Germinal center (tissue), 1 donor: ENCODE measurements at regions not wholly inside any gene's neighbourhood (a gene's known extent, or its start where the extent isn't known, plus 50 kb on each side); places are given as distances from the start of the nearest gene placed in this dataset.
"Not testable (repeated sequence)": the region's sequence is repeated elsewhere in the genome, so short reads cannot be mapped to it uniquely, and the experiment has no call there.

ENCODE experiments used
- DNase-seq: peaks from one replicate; pipeline ENCODE4 v3.0.0; 2012; ENCODE audit warnings: mixed read lengths, low spot score

- no peak for DNase-seq
Observed at GRCh38 chr4:137739391-137739790, 207.1 kb upstream of the PCDH18 start.

- no peak for DNase-seq
Observed at GRCh38 chr4:137738375-137738990, 206.2 kb upstream of the PCDH18 start.

GRCh38 chr4:137735561-137736104 lies 203.3 kb upstream of the PCDH18 start:
- DNase-seq, result no peak

- not testable (repeated sequence) for DNase-seq
Observed at GRCh38 chr4:137733174-137734141, 201.2 kb upstream of the PCDH18 start.

- DNase-seq, result no peak
Observed at GRCh38 chr4:137722910-137723309, 190.6 kb upstream of the PCDH18 start.

GRCh38 chr4:137711502-137711901 lies 179.2 kb upstream of the PCDH18 start:
- no peak for DNase-seq

- no peak for DNase-seq
Observed at GRCh38 chr4:137707626-137708025, 175.3 kb upstream of the PCDH18 start.

GRCh38 chr4:137707102-137707620 lies 174.9 kb upstream of the PCDH18 start:
- no peak for DNase-seq

- DNase-seq, result no peak
Observed at GRCh38 chr4:137705171-137705783, 173.0 kb upstream of the PCDH18 start.

GRCh38 chr4:137703195-137703594 lies 170.9 kb upstream of the PCDH18 start:
- no peak for DNase-seq

GRCh38 chr4:137702512-137702911 lies 170.2 kb upstream of the PCDH18 start:
- DNase-seq, result no peak

GRCh38 chr4:137701401-137701800 lies 169.1 kb upstream of the PCDH18 start:
- no peak for DNase-seq

GRCh38 chr4:137700751-137701150 lies 168.5 kb upstream of the PCDH18 start:
- DNase-seq, result no peak

- DNase-seq, result no peak
Observed at GRCh38 chr4:137700072-137700471, 167.8 kb upstream of the PCDH18 start.

- DNase-seq, result no peak
Observed at GRCh38 chr4:137694138-137694537, 161.8 kb upstream of the PCDH18 start.

GRCh38 chr4:137693641-137694040 lies 161.3 kb upstream of the PCDH18 start:
- no peak for DNase-seq

- DNase-seq, result no peak
Observed at GRCh38 chr4:137692205-137692604, 159.9 kb upstream of the PCDH18 start.

- DNase-seq, result no peak
Observed at GRCh38 chr4:137688651-137689050, 156.4 kb upstream of the PCDH18 start.

GRCh38 chr4:137685357-137685756 lies 153.1 kb upstream of the PCDH18 start:
- no peak for DNase-seq

GRCh38 chr4:137681081-137681480 lies 148.8 kb upstream of the PCDH18 start:
- no peak for DNase-seq

- no peak for DNase-seq
Observed at GRCh38 chr4:137678796-137679195, 146.5 kb upstream of the PCDH18 start.

GRCh38 chr4:137677863-137678262 lies 145.6 kb upstream of the PCDH18 start:
- no peak for DNase-seq
